ENCODE measurements at regions not wholly inside any gene's neighbourhood (a gene's known extent, or its start where the extent isn't known, plus 50 kb on each side); places are given as distances from the start of the nearest gene placed in this dataset.
"Not testable (repeated sequence)": the region's sequence is repeated elsewhere in the genome, so short reads cannot be mapped to it uniquely, and the experiment has no call there.

DNA sequence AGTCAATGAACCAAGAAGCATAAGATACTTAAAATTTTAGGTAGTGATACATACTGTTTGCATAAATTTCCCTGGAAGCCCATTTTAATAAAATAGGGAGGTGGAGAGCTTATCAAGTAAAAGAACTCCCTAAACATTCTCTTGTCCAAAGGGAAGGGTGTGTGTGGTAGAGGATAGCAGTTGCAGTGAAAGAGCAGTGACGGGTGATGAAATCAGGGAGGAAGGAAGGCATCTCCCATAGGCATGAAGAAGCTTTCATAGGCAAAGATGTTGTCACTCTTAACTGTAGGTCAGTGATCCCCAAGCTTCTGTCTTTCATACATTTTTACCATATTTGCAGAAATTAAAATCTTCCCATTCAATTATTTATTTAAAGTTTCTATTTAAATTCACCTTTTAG, 60.0 kb upstream of the ZNF831 start:
- Histone ChIP-seq H3K4me2 (ENCODE audit: low read length) (no peak overlapping the region), H3K9ac (ENCODE audit: low read length) (no peak overlapping the region), H3K27me3 (ENCODE audit: low read length) (peaks cover 86% of the 10 kb centered on the region), H3K27ac (ENCODE audit: low read length) (no peak overlapping the region), H3K4me1 (ENCODE audit: insufficient read depth, low read length) (no peaks in the 10 kb centered on the region), H3K79me2 (ENCODE audit: low read length) (no peaks in the 10 kb centered on the region), H3K9me3 (ENCODE audit: low read length) (no peaks in the 10 kb centered on the region), H3F3A (ENCODE audit: low read length, unreplicated experiment) (no peaks in the 10 kb centered on the region), H3K9me2 (replicated peaks; ENCODE audit: low read length) (no peaks in the 10 kb centered on the region), H3K36me3 (ENCODE audit: low read depth, low read length) (no peaks in the 10 kb centered on the region), H2AFZ (ENCODE audit: low read length) (no peak overlapping the region), H3K4me3 (ENCODE audit: low read length) (no peak overlapping the region), H4K20me1 (ENCODE audit: low read length) (no peaks in the 10 kb centered on the region)
- TF ChIP-seq EZH2 (IDR thresholded peaks at IDR 0.05; ENCODE audit: low read length, unreplicated experiment) = no peak
- no peak for TF ChIP-seq EZH2phosphoT487 (IDR thresholded peaks at IDR 0.05; ENCODE audit: borderline replicate concordance, low read length)
- TF ChIP-seq, protein P1, sequence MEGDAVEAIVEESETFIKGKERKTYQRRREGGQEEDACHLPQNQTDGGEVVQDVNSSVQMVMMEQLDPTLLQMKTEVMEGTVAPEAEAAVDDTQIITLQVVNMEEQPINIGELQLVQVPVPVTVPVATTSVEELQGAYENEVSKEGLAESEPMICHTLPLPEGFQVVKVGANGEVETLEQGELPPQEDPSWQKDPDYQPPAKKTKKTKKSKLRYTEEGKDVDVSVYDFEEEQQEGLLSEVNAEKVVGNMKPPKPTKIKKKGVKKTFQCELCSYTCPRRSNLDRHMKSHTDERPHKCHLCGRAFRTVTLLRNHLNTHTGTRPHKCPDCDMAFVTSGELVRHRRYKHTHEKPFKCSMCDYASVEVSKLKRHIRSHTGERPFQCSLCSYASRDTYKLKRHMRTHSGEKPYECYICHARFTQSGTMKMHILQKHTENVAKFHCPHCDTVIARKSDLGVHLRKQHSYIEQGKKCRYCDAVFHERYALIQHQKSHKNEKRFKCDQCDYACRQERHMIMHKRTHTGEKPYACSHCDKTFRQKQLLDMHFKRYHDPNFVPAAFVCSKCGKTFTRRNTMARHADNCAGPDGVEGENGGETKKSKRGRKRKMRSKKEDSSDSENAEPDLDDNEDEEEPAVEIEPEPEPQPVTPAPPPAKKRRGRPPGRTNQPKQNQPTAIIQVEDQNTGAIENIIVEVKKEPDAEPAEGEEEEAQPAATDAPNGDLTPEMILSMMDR (conservative IDR thresholded peaks at IDR 0.05; ENCODE audit: low read depth, low read length) = no peak
- intact Hi-C loops (cut with micrococcal nuclease) = no loop called here
- no peak for ATAC-seq
- POLR2A ChIA-PET (ENCODE audit: unreplicated experiment) = no interaction called here
- CTCF ChIA-PET = no interaction called here
- no TSS peak for BruUV-seq (replicated peaks)
- DNase-seq = no peak

DNA sequence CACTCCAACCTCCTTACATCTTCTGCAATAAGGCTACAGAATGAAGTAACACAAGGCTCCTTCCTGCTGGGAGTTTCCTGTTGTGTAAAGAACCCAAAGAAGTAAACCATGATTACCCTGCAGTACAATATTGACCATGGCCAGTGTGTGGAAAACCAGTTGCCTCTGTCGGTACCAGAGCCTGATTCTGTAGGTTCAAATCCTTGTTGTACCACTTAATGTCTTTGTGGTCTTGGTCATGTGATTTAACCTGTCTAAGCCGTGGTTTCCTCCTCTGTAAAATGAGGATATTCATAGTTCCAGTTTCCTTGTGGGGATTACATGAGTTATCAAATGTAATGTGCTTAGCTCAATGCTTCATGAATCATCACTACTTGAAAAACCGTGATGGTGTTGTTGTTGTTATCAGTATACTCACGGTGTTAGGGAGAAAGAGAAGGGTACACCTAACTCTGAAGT, 60.3 kb upstream of the PRELID3B start:
- Histone ChIP-seq H3K79me2 (ENCODE audit: low read length) (no peaks in the 10 kb centered on the region), H3K9ac (ENCODE audit: low read length) (no peak overlapping the region), H3K9me2 (replicated peaks; ENCODE audit: low read length) (no peaks in the 10 kb centered on the region), H4K20me1 (ENCODE audit: low read length) (no peaks in the 10 kb centered on the region), H3K36me3 (ENCODE audit: low read depth, low read length) (no peaks in the 10 kb centered on the region), H3K4me1 (ENCODE audit: insufficient read depth, low read length) (no peaks in the 10 kb centered on the region), H3K27ac (ENCODE audit: low read length) (no peak overlapping the region), H3K9me3 (ENCODE audit: low read length) (no peaks in the 10 kb centered on the region), H3K4me2 (ENCODE audit: low read length) (no peak overlapping the region), H3K4me3 (ENCODE audit: low read length) (no peak overlapping the region), H2AFZ (ENCODE audit: low read length) (no peak overlapping the region), H3K27me3 (ENCODE audit: low read length) (peaks cover 93% of the 10 kb centered on the region), H3F3A (ENCODE audit: low read length, unreplicated experiment) (no peaks in the 10 kb centered on the region)
- TF ChIP-seq EZH2 (IDR thresholded peaks at IDR 0.05; ENCODE audit: low read length, unreplicated experiment) (no peak), EZH2phosphoT487 (IDR thresholded peaks at IDR 0.05; ENCODE audit: borderline replicate concordance, low read length) (no peak)
- TF ChIP-seq, protein P1 (conservative IDR thresholded peaks at IDR 0.05; ENCODE audit: low read depth, low read length) = no peak
- BruUV-seq (replicated peaks) = no TSS peak
- ChIA-PET POLR2A (ENCODE audit: unreplicated experiment) (no interaction called here), CTCF (no interaction called here)
- no peak for DNase-seq
- no peak for ATAC-seq
- intact Hi-C loops (cut with micrococcal nuclease) = no loop called here

DNA sequence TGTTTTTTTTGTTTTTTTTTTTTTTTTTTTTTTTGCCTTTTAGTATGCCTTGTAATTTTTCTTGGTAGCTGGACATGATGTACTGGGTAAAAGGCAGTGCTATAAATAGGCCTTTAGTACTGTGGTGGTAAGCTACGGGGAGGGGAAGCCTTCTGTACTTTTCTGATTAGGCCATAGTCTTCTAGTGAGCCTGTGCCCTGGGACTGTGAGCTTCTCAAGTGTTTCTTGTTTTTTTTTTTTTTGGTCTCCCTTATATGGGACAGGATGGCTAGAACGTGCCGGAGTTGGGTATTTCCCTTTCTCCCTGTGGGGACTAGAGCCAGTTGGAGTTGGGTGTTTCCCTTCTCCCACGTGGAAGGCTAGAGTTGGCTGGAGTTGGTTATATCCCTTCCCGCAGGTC, 59.4 kb upstream of the PRELID3B start:
- no peak for ATAC-seq
- POLR2A ChIA-PET (ENCODE audit: unreplicated experiment) = no interaction called here
- no peak overlapping the region for H3K4me3 ChIP-seq (ENCODE audit: low read length)

DNA sequence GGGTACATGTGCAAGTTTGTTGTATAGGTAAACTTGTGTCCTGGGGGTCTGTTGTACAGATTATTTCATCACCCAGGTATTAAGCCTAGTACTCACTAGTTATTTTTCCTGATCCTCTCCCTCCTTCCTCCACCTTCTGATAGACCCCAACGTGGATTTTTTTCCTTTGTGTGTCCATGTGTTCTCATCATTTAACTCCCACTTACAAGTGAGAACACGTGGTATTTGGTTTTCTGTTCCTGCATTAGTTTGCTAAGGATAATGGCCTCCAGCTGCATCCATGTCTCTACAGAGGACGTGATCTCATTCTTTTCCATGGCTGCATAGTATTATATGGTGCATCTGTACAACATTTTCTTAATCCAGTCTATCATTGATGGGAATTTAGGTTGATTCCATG, 57.3 kb upstream of the PRELID3B start:
- H3K9me3 ChIP-seq (ENCODE audit: low read length); H3K36me3 ChIP-seq (ENCODE audit: low read depth, low read length); intact Hi-C loops (cut with micrococcal nuclease); H4K20me1 ChIP-seq (ENCODE audit: low read length); ATAC-seq; H3K9ac ChIP-seq (ENCODE audit: low read length); H3K4me3 ChIP-seq (ENCODE audit: low read length); H2AFZ ChIP-seq (ENCODE audit: low read length); H3K9me2 ChIP-seq (replicated peaks; ENCODE audit: low read length); H3K4me1 ChIP-seq (ENCODE audit: insufficient read depth, low read length); H3K79me2 ChIP-seq (ENCODE audit: low read length); H3K27ac ChIP-seq (ENCODE audit: low read length); H3K4me2 ChIP-seq (ENCODE audit: low read length); DNase-seq; H3F3A ChIP-seq (ENCODE audit: low read length, unreplicated experiment); POLR2A ChIA-PET (ENCODE audit: unreplicated experiment); BruUV-seq (replicated peaks); CTCF ChIA-PET: not testable (repeated sequence)
- H3K27me3 ChIP-seq (ENCODE audit: low read length) = peaks cover 94% of the 10 kb centered on the region

More for the DNA sequence above, 59.4 kb upstream of the PRELID3B start:
- Histone ChIP-seq H3K4me1 (ENCODE audit: insufficient read depth, low read length) (no peaks in the 10 kb centered on the region), H3K9me3 (ENCODE audit: low read length) (no peaks in the 10 kb centered on the region), H4K20me1 (ENCODE audit: low read length) (no peaks in the 10 kb centered on the region), H3K9me2 (replicated peaks; ENCODE audit: low read length) (no peaks in the 10 kb centered on the region), H3K36me3 (ENCODE audit: low read depth, low read length) (no peaks in the 10 kb centered on the region), H2AFZ (ENCODE audit: low read length) (no peak overlapping the region), H3K9ac (ENCODE audit: low read length) (no peak overlapping the region), H3K27ac (ENCODE audit: low read length) (no peak overlapping the region), H3K4me2 (ENCODE audit: low read length) (no peak overlapping the region), H3K79me2 (ENCODE audit: low read length) (no peaks in the 10 kb centered on the region), H3F3A (ENCODE audit: low read length, unreplicated experiment) (no peaks in the 10 kb centered on the region), H3K27me3 (ENCODE audit: low read length) (peaks cover 97% of the 10 kb centered on the region)
- TF ChIP-seq, protein P1 (conservative IDR thresholded peaks at IDR 0.05; ENCODE audit: low read depth, low read length) = no peak
- TF ChIP-seq EZH2phosphoT487 (IDR thresholded peaks at IDR 0.05; ENCODE audit: borderline replicate concordance, low read length) (no peak), EZH2 (IDR thresholded peaks at IDR 0.05; ENCODE audit: low read length, unreplicated experiment) (no peak)
- intact Hi-C loops (cut with micrococcal nuclease) = no loop called here
- no peak for DNase-seq
- BruUV-seq (replicated peaks) = no TSS peak
- CTCF ChIA-PET = no interaction called here
